Ureter (tissue), 1 donor: ENCODE measurements at regions not wholly inside any gene's neighbourhood (a gene's known extent, or its start where the extent isn't known, plus 50 kb on each side); places are given as distances from the start of the nearest gene placed in this dataset.
"Not testable (repeated sequence)": the region's sequence is repeated elsewhere in the genome, so short reads cannot be mapped to it uniquely, and the experiment has no call there.

ENCODE experiments used
- DNase-seq: peaks from one replicate; pipeline ENCODE4 v3.0.0-alpha.2; 2020; ENCODE audit warnings: low spot score
- donor health status: DM: yes; HTN: yes; CAD: no.

GRCh38 chr14:58752771-58753201 lies 115.0 kb downstream of the DACT1 start:
- DNase-seq: peak; percentile 88

- no peak for DNase-seq
Measured at GRCh38 chr14:58755031-58755925, 117.5 kb downstream of the DACT1 start.

GRCh38 chr14:58760121-58760520 lies 122.4 kb downstream of the DACT1 start:
- no peak for DNase-seq

- no peak for DNase-seq
Measured at GRCh38 chr14:58762629-58763028, 124.9 kb downstream of the DACT1 start.

- DNase-seq: no peak
Measured at GRCh38 chr14:58763210-58763609, 125.4 kb downstream of the DACT1 start.

GRCh38 chr14:58765418-58765831 lies 127.7 kb downstream of the DACT1 start:
- no peak for DNase-seq

GRCh38 chr14:58765843-58766242 lies 128.1 kb downstream of the DACT1 start:
- no peak for DNase-seq

GRCh38 chr14:58769011-58769643 lies 131.4 kb downstream of the DACT1 start:
- no peak for DNase-seq

- DNase-seq: no peak
Measured at GRCh38 chr14:58769771-58770170, 132.0 kb downstream of the DACT1 start.

GRCh38 chr14:58770491-58770982 lies 132.8 kb downstream of the DACT1 start:
- no peak for DNase-seq

GRCh38 chr14:58771016-58771415 lies 133.3 kb downstream of the DACT1 start:
- no peak for DNase-seq

GRCh38 chr14:58772116-58772515 lies 134.4 kb downstream of the DACT1 start:
- DNase-seq: no peak

- DNase-seq: no peak
Measured at GRCh38 chr14:58772794-58773620, 135.2 kb downstream of the DACT1 start.

- no peak for DNase-seq
Measured at GRCh38 chr14:58774531-58774930, 136.8 kb downstream of the DACT1 start.

- not testable (repeated sequence) for DNase-seq
Measured at GRCh38 chr14:58775130-58775529, 137.4 kb downstream of the DACT1 start.

- no peak for DNase-seq
Measured at GRCh38 chr14:58776516-58776915, 138.8 kb downstream of the DACT1 start.

GRCh38 chr14:58777541-58777979 lies 139.8 kb downstream of the DACT1 start:
- no peak for DNase-seq

- DNase-seq: no peak
Measured at GRCh38 chr14:58778202-58778601, 140.4 kb downstream of the DACT1 start.

GRCh38 chr14:58779376-58779775 lies 141.6 kb downstream of the DACT1 start:
- DNase-seq: no peak

- no peak for DNase-seq
Measured at GRCh38 chr14:58780185-58780584, 142.4 kb downstream of the DACT1 start.

- no peak for DNase-seq
Measured at GRCh38 chr14:58780605-58781004, 142.8 kb downstream of the DACT1 start.

GRCh38 chr14:58782011-58782410 lies 144.2 kb downstream of the DACT1 start:
- no peak for DNase-seq
